K562 (cell line): ENCODE measurements at regions not wholly inside any gene's neighbourhood (a gene's known extent, or its start where the extent isn't known, plus 50 kb on each side); places are given as distances from the start of the nearest gene placed in this dataset.

Experiments
- ATAC-seq: fragments of 200-7000 bp; cut with Tn5 transposase; 3 replicates; pipeline ENCODE4 v1.9.1; 2020; ENCODE audit warnings: moderate library complexity
- BruUV-seq: library from RNA; stranded (reverse); fragments of 400-500 nt; replicated peaks from 2 replicates; lab custom pipeline; 2021; lab: Mats Ljungman, UMichigan
- CTCF ChIA-PET: fragments of 300-600 bp; formaldehyde crosslinking; extraction: SDS; loops from one replicate; lab custom pipeline; 2021; ENCODE audit warnings: low intra/inter-chr PET ratio; lab: Yijun Ruan, JAX
- POLR2A ChIA-PET: fragments of 300-600, 350-650 bp; sonication (Branson Sonifier 250); formaldehyde crosslinking; extraction: SDS; loops from one replicate; lab custom pipeline; 2021; ENCODE audit warnings: antibody characterized with exemption, inconsistent platforms; lab: Yijun Ruan, JAX
- DNase-seq, 4 experiments: peaks; one replicate each; pipeline versions ENCODE4 v3.0.0 to v3.0.0-alpha.2; 2011 to 2018; ENCODE audit warnings: low spot score in 3 of 4, mixed read lengths in 3 of 4; ENCODE audit errors: extremely low read depth in 1 of 4
- FAIRE-seq: peaks from 2 replicates; lab custom pipeline; 2011; peaks lifted over from hg19 to GRCh38; lab: Jason Lieb, UNC
- H2AFZ ChIP-seq: 2 replicates; pipeline ENCODE4 v1.6.0; 2011; ENCODE audit warnings: low read depth, low read length, control low read depth, inconsistent platforms
- H3K27ac ChIP-seq: fragments of 200-600 bp; 3 replicates; pipeline ENCODE4 v1.8.0; 2011; ENCODE audit warnings: low read depth, mild to moderate bottlenecking, control low read depth, inconsistent platforms, low read length, moderate library complexity, mixed read lengths; ENCODE audit errors: extremely low read depth
- H3K27me3 ChIP-seq, 2 experiments: fragments of 300-600 bp in 1 of 2; 2 replicates in 1 of 2; 3 replicates in 1 of 2; pipeline versions ENCODE4 v1.6.0 to v1.8.0; 2011; ENCODE audit warnings: inconsistent platforms in 2 of 2, low read length in 2 of 2, mild to moderate bottlenecking in 1 of 2, mixed read lengths in 1 of 2, moderate library complexity in 1 of 2; ENCODE audit not compliant: control insufficient read depth in 2 of 2, insufficient read depth in 2 of 2
- H3K36me3 ChIP-seq: fragments of 300-600 bp; 3 replicates; pipeline ENCODE4 v1.8.0; 2011; ENCODE audit warnings: mild to moderate bottlenecking, low read length, inconsistent platforms; ENCODE audit not compliant: control insufficient read depth, insufficient read depth
- H3K4me1 ChIP-seq, 2 experiments: fragments of 200-600 bp in 1 of 2; replicated peaks in 1 of 2; 2 replicates in 1 of 2; 3 replicates in 1 of 2; pipeline versions ENCODE4 v1.5.1 to v1.8.0; 2011; ENCODE audit warnings: inconsistent platforms in 2 of 2, low read length in 2 of 2, mild to moderate bottlenecking in 1 of 2, mixed read lengths in 1 of 2, moderate library complexity in 1 of 2; ENCODE audit not compliant: control insufficient read depth in 2 of 2, insufficient read depth in 2 of 2
- H3K4me2 ChIP-seq: 2 replicates; pipeline ENCODE4 v1.6.1; 2011; ENCODE audit warnings: low read length, control low read depth, inconsistent platforms, mixed read lengths; ENCODE audit not compliant: insufficient read depth
- H3K4me3 ChIP-seq: fragments of 200-600 bp; sonication (generic), shearing (Covaris generic); 2 replicates; pipeline ENCODE4 v1.5.1; 2016; ENCODE audit warnings: control low read depth, inconsistent platforms
- H3K79me2 ChIP-seq: fragments of 200-600 bp; 3 replicates; pipeline ENCODE4 v1.8.0; 2011; ENCODE audit warnings: low read length, inconsistent platforms; ENCODE audit not compliant: control insufficient read depth, insufficient read depth
- H3K9ac ChIP-seq, 2 experiments: 2 replicates each; pipeline versions ENCODE4 v1.6.0 to v1.6.1; 2011; ENCODE audit warnings: low read depth in 2 of 2, low read length in 2 of 2, control low read depth in 1 of 2, inconsistent platforms in 1 of 2, mild to moderate bottlenecking in 1 of 2, mixed read lengths in 1 of 2; ENCODE audit not compliant: insufficient read depth in 1 of 2
- H3K9me1 ChIP-seq: one replicate; pipeline ENCODE4 v1.6.0; 2011; ENCODE audit warnings: inconsistent platforms, mild to moderate bottlenecking, low read length, moderate library complexity; ENCODE audit not compliant: control insufficient read depth, insufficient read depth
- H3K9me3 ChIP-seq: replicated peaks from 2 replicates; pipeline ENCODE4 v1.5.1; 2011; ENCODE audit warnings: low read depth, low read length, inconsistent platforms; ENCODE audit not compliant: control insufficient read depth, insufficient read depth
- H4K20me1 ChIP-seq: replicated peaks from 2 replicates; pipeline ENCODE4 v1.6.1; 2011; ENCODE audit warnings: low read length, inconsistent platforms, mixed read lengths; ENCODE audit not compliant: control insufficient read depth, insufficient read depth
- E2F3 ChIP-seq: fragments of 250-450 bp; sonication (Bioruptor Pico); IDR thresholded peaks from 2 replicates; pipeline ENCODE4 v1.4.0; 2020; ENCODE audit warnings: mild to moderate bottlenecking
- HMGN3 ChIP-seq: IDR thresholded peaks from 2 replicates; pipeline ENCODE4 v1.6.1; 2011; ENCODE audit warnings: borderline replicate concordance, low read depth, mild to moderate bottlenecking, mixed read lengths, low read length; ENCODE audit not compliant: insufficient read length; ENCODE audit errors: extremely low read depth
- ZNF239 ChIP-seq: fragments of 250-450 bp; sonication (Bioruptor Pico); IDR thresholded peaks from 2 replicates; pipeline ENCODE4 v1.4.0; 2020; ENCODE audit warnings: mild to moderate bottlenecking
- ZNF511 ChIP-seq: sonication (generic); formaldehyde crosslinking; IDR thresholded peaks from 2 replicates; pipeline ENCODE4 v1.8.0; 2022; ENCODE audit warnings: mild to moderate bottlenecking, missing genetic modification reagents
- WGBS: fragments of 100-300 bp; shearing (Covaris generic); methylation state at CpG from one replicate; pipeline ENCODE4 v1.1.6; 2016; ENCODE audit warnings: low coverage, mixed read lengths; ENCODE audit not compliant: insufficient coverage; ENCODE audit errors: missing lambda C conversion rate; 5-methylcytosine and 5-hydroxymethylcytosine counted together
- in situ Hi-C: fragments of 300-500 bp; cut with MboI; formaldehyde crosslinking; loops from 4 replicates; pipeline ENCODE4 v1.15.0; 2018; ENCODE audit warnings: inconsistent platforms, mixed read lengths
- intact Hi-C: fragments of 100-400 bp; cut with micrococcal nuclease; formaldehyde crosslinking; loops from 2 replicates; pipeline ENCODE4 v1.14.2; 2022
- TF ChIP-seq, protein P1 (sequence below): fragments of 450-650 bp; IDR thresholded peaks from 2 replicates; pipeline ENCODE4 v1.6.1; 2014; ENCODE audit warnings: low read depth, mild to moderate bottlenecking, moderate library complexity, borderline replicate concordance
- TF ChIP-seq, protein P2 (sequence below): fragments of 450-650 bp; IDR thresholded peaks from 2 replicates; pipeline ENCODE4 v1.6.1; 2016; ENCODE audit warnings: antibody characterized with exemption
- TF ChIP-seq, protein P3 (sequence below): fragments of 250-450 bp; sonication (Bioruptor Pico); IDR thresholded peaks from 2 replicates; pipeline ENCODE4 v1.4.0; 2020

GRCh38 chr12:93006471-93007208 is 77.5 kb upstream of the EEA1 start:
- Histone ChIP-seq H3K9me1 (no peaks in the 10 kb centered on the region), H3K36me3 (no peaks in the 10 kb centered on the region), H3K27ac (no peak overlapping the region), H3K9ac (no peak overlapping the region), H3K79me2 (no peaks in the 10 kb centered on the region), H3K4me3 (no peak overlapping the region), H3K9me3 (no peaks in the 10 kb centered on the region), H4K20me1 (no peaks in the 10 kb centered on the region), H3K4me2 (no peak overlapping the region), H3K27me3 (no peaks in the 10 kb centered on the region), H2AFZ (no peak overlapping the region), H3K4me1 (peaks cover 0 to 9% of the 10 kb centered on the region in 2 experiments; a peak in 3 of 5 replicates)
- intact Hi-C loops (no loop called here), in situ Hi-C loops (no loop called here)
- no TSS peak for BruUV-seq
- ATAC-seq (no peak), DNase-seq (no peak), FAIRE-seq (no peak)
- 63% methylated on average over 5 of the region's 5 CpGs for WGBS
- peak; percentile 64; the same call in 1 of the 2 replicates for TF ChIP-seq ZNF239
- TF ChIP-seq, protein P1, sequence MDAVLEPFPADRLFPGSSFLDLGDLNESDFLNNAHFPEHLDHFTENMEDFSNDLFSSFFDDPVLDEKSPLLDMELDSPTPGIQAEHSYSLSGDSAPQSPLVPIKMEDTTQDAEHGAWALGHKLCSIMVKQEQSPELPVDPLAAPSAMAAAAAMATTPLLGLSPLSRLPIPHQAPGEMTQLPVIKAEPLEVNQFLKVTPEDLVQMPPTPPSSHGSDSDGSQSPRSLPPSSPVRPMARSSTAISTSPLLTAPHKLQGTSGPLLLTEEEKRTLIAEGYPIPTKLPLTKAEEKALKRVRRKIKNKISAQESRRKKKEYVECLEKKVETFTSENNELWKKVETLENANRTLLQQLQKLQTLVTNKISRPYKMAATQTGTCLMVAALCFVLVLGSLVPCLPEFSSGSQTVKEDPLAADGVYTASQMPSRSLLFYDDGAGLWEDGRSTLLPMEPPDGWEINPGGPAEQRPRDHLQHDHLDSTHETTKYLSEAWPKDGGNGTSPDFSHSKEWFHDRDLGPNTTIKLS: no peak
- ChIA-PET CTCF (no interaction called here), POLR2A (interaction anchor here (0.6 kb wide), 1 partner anchor 371 kb away, joined by 4 read pairs; no protein-coding TSS in a partner anchor)

DNA sequence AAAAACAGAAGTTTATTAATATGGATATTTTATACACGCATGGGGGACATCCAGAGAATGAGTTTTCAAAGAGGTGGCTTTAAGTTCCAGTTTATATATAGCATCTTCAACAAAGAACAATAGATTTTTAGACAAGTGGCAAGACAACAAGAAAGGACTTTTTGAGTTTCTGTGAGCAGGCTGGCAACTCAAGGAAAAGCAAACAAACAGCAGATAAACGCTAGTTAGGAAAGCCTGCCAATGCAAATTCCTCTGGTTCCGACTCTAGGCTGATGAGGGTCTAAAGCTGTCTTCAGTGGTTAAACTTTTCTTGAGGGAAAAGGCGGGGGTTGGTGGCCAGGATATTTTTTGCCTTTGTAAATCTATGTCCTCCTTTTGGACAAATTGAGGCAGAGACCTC is 78.4 kb upstream of the EEA1 start:
- WGBS: 42% methylated on average over 4 of the region's 4 CpGs
- Histone ChIP-seq H3K4me3 (no peak overlapping the region), H3K9ac (no peak overlapping the region), H3K9me1 (no peaks in the 10 kb centered on the region), H3K27ac (no peak overlapping the region), H3K4me2 (no peak overlapping the region), H3K9me3 (no peaks in the 10 kb centered on the region), H3K79me2 (no peaks in the 10 kb centered on the region), H2AFZ (peak overlapping the region; percentile 61), H3K27me3 (no peaks in the 10 kb centered on the region), H3K36me3 (no peaks in the 10 kb centered on the region), H4K20me1 (no peaks in the 10 kb centered on the region), H3K4me1 (peaks cover 0 to 4% of the 10 kb centered on the region in 2 experiments; a peak in 3 of 5 replicates)
- in situ Hi-C loops: no loop called here
- BruUV-seq: no TSS peak
- CTCF ChIA-PET: no interaction called here
- ATAC-seq (no peak), FAIRE-seq (no peak), DNase-seq (no peak)
- intact Hi-C loops: no loop called here
- TF ChIP-seq, protein P2, sequence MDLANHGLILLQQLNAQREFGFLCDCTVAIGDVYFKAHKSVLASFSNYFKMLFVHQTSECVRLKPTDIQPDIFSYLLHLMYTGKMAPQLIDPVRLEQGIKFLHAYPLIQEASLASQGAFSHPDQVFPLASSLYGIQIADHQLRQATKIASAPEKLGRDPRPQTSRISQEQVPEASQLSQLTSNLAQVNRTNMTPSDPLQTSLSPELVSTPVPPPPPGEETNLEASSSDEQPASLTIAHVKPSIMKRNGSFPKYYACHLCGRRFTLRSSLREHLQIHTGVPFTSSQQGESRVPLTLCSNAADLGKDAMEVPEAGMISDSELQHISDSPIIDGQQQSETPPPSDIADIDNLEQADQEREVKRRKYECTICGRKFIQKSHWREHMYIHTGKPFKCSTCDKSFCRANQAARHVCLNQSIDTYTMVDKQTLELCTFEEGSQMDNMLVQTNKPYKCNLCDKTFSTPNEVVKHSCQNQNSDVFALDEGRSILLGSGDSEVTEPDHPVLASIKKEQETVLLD: no peak
- TF ChIP-seq ZNF511 (CRISPR knock-in tag) (no peak), HMGN3 (no peak), E2F3 (CRISPR knock-in tag) (no peak)
- TF ChIP-seq, protein P3, sequence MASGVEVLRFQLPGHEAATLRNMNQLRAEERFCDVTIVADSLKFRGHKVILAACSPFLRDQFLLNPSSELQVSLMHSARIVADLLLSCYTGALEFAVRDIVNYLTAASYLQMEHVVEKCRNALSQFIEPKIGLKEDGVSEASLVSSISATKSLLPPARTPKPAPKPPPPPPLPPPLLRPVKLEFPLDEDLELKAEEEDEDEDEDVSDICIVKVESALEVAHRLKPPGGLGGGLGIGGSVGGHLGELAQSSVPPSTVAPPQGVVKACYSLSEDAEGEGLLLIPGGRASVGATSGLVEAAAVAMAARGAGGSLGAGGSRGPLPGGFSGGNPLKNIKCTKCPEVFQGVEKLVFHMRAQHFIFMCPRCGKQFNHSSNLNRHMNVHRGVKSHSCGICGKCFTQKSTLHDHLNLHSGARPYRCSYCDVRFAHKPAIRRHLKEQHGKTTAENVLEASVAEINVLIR (CRISPR knock-in tag): no peak
- POLR2A ChIA-PET: interaction anchor here (0.7 to 1.5 kb wide), 4 partner anchors 9 to 266 kb away, joined by 3 to 5 read pairs (median 3); no protein-coding TSS in a partner anchor
